Chondrocyte (in vitro differentiated cells): ENCODE measurements at regions not wholly inside any gene's neighbourhood (a gene's known extent, or its start where the extent isn't known, plus 50 kb on each side); places are given as distances from the start of the nearest gene placed in this dataset.

Experiments used
- DNase-seq: peaks from one replicate; pipeline ENCODE4 v3.0.0; 2021; ENCODE audit warnings: mixed read lengths, low spot score
- H3K27ac Mint-ChIP-seq: one replicate; pipeline ENCODE4 v1.8.0; 2021; ENCODE audit warnings: mild to moderate bottlenecking, moderate library complexity, mixed read lengths; ENCODE audit not compliant: unreplicated experiment
- H3K27me3 Mint-ChIP-seq: 2 replicates; pipeline ENCODE4 v1.8.0; 2021; ENCODE audit warnings: low read depth, mixed read lengths
- H3K36me3 Mint-ChIP-seq: 2 replicates; pipeline ENCODE4 v1.8.0; 2021; ENCODE audit warnings: low read depth, mixed read lengths
- H3K4me1 Mint-ChIP-seq: 2 replicates; pipeline ENCODE4 v1.8.0; 2021; ENCODE audit warnings: low read depth, mild to moderate bottlenecking, mixed read lengths
- H3K4me3 Mint-ChIP-seq: one replicate; pipeline ENCODE4 v1.8.0; 2021; ENCODE audit warnings: mild to moderate bottlenecking, moderate library complexity, mixed read lengths; ENCODE audit not compliant: unreplicated experiment
- H3K9me3 Mint-ChIP-seq: 2 replicates; pipeline ENCODE4 v1.8.0; 2021; ENCODE audit warnings: low read depth, mixed read lengths
- TF ChIP-seq, protein P1 (sequence below): fragments of 200-600 bp; sonication (generic); IDR thresholded peaks from 2 replicates; pipeline ENCODE4 v1.5.0; 2021; ENCODE audit warnings: antibody characterized with exemption, mild to moderate bottlenecking, moderate library complexity

DNA sequence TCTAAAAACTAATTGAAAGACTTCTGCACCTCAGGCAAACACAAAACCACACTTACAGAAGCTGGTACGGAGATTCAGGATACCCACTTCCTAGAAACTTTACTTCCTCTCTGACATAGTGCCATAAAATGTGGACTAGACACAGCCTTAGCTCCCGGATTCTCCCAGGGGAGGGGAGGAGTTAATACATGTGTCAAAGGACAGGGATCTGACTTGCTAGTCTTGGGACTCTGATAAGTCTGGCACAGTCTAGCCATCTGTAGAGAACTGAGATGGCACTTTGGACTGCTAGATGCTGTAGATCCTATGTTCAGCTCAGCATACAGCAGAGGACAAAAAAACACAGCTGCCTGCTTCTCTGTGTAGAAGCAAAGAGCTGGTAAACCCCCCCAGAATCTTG lies 769.8 kb upstream of the MIR17HG start:
- DNase-seq: no peak
- H3K9me3 Mint-ChIP-seq: peaks cover 2% of the 10 kb centered on the region
- no peaks in the 10 kb centered on the region for H3K4me1 Mint-ChIP-seq
- H3K27ac Mint-ChIP-seq: no peak overlapping the region
- TF ChIP-seq, protein P1, sequence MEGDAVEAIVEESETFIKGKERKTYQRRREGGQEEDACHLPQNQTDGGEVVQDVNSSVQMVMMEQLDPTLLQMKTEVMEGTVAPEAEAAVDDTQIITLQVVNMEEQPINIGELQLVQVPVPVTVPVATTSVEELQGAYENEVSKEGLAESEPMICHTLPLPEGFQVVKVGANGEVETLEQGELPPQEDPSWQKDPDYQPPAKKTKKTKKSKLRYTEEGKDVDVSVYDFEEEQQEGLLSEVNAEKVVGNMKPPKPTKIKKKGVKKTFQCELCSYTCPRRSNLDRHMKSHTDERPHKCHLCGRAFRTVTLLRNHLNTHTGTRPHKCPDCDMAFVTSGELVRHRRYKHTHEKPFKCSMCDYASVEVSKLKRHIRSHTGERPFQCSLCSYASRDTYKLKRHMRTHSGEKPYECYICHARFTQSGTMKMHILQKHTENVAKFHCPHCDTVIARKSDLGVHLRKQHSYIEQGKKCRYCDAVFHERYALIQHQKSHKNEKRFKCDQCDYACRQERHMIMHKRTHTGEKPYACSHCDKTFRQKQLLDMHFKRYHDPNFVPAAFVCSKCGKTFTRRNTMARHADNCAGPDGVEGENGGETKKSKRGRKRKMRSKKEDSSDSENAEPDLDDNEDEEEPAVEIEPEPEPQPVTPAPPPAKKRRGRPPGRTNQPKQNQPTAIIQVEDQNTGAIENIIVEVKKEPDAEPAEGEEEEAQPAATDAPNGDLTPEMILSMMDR: no peak
- H3K36me3 Mint-ChIP-seq: no peaks in the 10 kb centered on the region
- H3K4me3 Mint-ChIP-seq: no peak overlapping the region
- no peaks in the 10 kb centered on the region for H3K27me3 Mint-ChIP-seq

- TF ChIP-seq, protein P1: no peak
- Mint-ChIP-seq H3K9me3 (peaks cover 3% of the 10 kb centered on the region), H3K4me1 (no peaks in the 10 kb centered on the region), H3K27ac (no peak overlapping the region), H3K4me3 (no peak overlapping the region), H3K27me3 (no peaks in the 10 kb centered on the region), H3K36me3 (no peaks in the 10 kb centered on the region)
- no peak for DNase-seq
Measured at GRCh38 chr13:90585392-90585791, 762.1 kb upstream of the MIR17HG start.

GRCh38 chr13:90591260-90591926 lies 756.1 kb upstream of the MIR17HG start:
- Mint-ChIP-seq H3K36me3 (no peaks in the 10 kb centered on the region), H3K4me3 (no peak overlapping the region), H3K27me3 (no peaks in the 10 kb centered on the region), H3K27ac (no peak overlapping the region), H3K9me3 (peaks cover 13% of the 10 kb centered on the region), H3K4me1 (no peaks in the 10 kb centered on the region)
- DNase-seq: no peak
- TF ChIP-seq, protein P1: no peak

GRCh38 chr13:90591927-90592268 lies 755.6 kb upstream of the MIR17HG start:
- no peaks in the 10 kb centered on the region for H3K36me3 Mint-ChIP-seq
- TF ChIP-seq, protein P1: no peak
- H3K9me3 Mint-ChIP-seq: peaks cover 13% of the 10 kb centered on the region
- DNase-seq: no peak
- H3K4me1 Mint-ChIP-seq: no peaks in the 10 kb centered on the region
- no peak overlapping the region for H3K4me3 Mint-ChIP-seq
- H3K27ac Mint-ChIP-seq: no peak overlapping the region
- H3K27me3 Mint-ChIP-seq: no peaks in the 10 kb centered on the region

DNA sequence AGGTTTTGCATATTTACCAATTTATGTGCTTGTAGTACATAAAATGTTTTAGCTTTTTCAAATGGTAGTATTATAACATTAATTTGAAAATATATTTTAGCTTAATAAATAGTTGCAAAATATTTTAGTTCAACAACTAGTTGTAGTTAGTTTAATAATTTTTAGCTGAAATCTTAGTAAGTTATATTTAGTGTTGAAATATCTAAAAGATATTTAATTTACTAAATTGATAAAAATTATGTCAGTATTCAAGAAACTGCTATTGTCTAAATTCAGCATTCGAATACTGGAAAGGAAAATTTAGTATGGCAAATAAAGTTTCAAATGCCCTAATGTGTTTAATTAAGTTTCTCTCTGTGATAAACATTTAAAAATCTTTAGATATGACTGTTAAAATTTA lies 754.5 kb upstream of the MIR17HG start:
- H3K27me3 Mint-ChIP-seq: no peaks in the 10 kb centered on the region
- TF ChIP-seq, protein P1: no peak
- no peak overlapping the region for H3K4me3 Mint-ChIP-seq
- H3K4me1 Mint-ChIP-seq: no peaks in the 10 kb centered on the region
- H3K36me3 Mint-ChIP-seq: no peaks in the 10 kb centered on the region
- H3K27ac Mint-ChIP-seq: no peak overlapping the region
- H3K9me3 Mint-ChIP-seq: peaks cover 13% of the 10 kb centered on the region
- no peak for DNase-seq
